HepG2 (cell line): ENCODE measurements at regions not wholly inside any gene's neighbourhood (a gene's known extent, or its start where the extent isn't known, plus 50 kb on each side); places are given as distances from the start of the nearest gene placed in this dataset.

Experiments used
- CEBPZ ChIP-seq: IDR thresholded peaks from 2 replicates; pipeline ENCODE4 v1.6.1; 2012; ENCODE audit warnings: low read length, improper control_type of control experiment
- DR1 ChIP-seq: sonication (generic); formaldehyde crosslinking; IDR thresholded peaks from 2 replicates; pipeline ENCODE4 v1.8.0; 2021; ENCODE audit warnings: mild to moderate bottlenecking, missing genetic modification reagents, inconsistent platforms
- GMEB2 ChIP-seq: IDR thresholded peaks from 2 replicates; pipeline ENCODE4 v1.6.1; 2016; ENCODE audit warnings: missing biosample characterization, missing genetic modification reagents, low read depth
- KAT8 ChIP-seq: IDR thresholded peaks from 2 replicates; pipeline ENCODE4 v1.6.1; 2016; ENCODE audit warnings: missing genetic modification reagents, missing compliant biosample characterization
- RAD51 ChIP-seq: fragments of 450-650 bp; IDR thresholded peaks from 2 replicates; pipeline ENCODE4 v1.6.1; 2016; ENCODE audit warnings: borderline replicate concordance
- TF ChIP-seq, protein P1 (sequence below): sonication (generic); formaldehyde crosslinking; IDR thresholded peaks from 2 replicates; pipeline ENCODE4 v1.4.0; 2020; ENCODE audit warnings: missing genetic modification reagents

GRCh38 chr17:65436871-65437270, 124.6 kb downstream of the AXIN2 start:
- TF ChIP-seq DR1 (CRISPR knock-in tag), result no peak
- no peak for TF ChIP-seq KAT8
- no peak for TF ChIP-seq RAD51
- TF ChIP-seq, protein P1, sequence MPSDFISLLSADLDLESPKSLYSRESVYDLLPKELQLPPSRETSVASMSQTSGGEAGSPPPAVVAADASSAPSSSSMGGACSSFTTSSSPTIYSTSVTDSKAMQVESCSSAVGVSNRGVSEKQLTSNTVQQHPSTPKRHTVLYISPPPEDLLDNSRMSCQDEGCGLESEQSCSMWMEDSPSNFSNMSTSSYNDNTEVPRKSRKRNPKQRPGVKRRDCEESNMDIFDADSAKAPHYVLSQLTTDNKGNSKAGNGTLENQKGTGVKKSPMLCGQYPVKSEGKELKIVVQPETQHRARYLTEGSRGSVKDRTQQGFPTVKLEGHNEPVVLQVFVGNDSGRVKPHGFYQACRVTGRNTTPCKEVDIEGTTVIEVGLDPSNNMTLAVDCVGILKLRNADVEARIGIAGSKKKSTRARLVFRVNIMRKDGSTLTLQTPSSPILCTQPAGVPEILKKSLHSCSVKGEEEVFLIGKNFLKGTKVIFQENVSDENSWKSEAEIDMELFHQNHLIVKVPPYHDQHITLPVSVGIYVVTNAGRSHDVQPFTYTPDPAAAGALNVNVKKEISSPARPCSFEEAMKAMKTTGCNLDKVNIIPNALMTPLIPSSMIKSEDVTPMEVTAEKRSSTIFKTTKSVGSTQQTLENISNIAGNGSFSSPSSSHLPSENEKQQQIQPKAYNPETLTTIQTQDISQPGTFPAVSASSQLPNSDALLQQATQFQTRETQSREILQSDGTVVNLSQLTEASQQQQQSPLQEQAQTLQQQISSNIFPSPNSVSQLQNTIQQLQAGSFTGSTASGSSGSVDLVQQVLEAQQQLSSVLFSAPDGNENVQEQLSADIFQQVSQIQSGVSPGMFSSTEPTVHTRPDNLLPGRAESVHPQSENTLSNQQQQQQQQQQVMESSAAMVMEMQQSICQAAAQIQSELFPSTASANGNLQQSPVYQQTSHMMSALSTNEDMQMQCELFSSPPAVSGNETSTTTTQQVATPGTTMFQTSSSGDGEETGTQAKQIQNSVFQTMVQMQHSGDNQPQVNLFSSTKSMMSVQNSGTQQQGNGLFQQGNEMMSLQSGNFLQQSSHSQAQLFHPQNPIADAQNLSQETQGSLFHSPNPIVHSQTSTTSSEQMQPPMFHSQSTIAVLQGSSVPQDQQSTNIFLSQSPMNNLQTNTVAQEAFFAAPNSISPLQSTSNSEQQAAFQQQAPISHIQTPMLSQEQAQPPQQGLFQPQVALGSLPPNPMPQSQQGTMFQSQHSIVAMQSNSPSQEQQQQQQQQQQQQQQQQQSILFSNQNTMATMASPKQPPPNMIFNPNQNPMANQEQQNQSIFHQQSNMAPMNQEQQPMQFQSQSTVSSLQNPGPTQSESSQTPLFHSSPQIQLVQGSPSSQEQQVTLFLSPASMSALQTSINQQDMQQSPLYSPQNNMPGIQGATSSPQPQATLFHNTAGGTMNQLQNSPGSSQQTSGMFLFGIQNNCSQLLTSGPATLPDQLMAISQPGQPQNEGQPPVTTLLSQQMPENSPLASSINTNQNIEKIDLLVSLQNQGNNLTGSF, result no peak
- TF ChIP-seq CEBPZ, result no peak
- TF ChIP-seq GMEB2, result no peak
